HepG2 (cell line): ENCODE measurements at regions not wholly inside any gene's neighbourhood (a gene's known extent, or its start where the extent isn't known, plus 50 kb on each side); places are given as distances from the start of the nearest gene placed in this dataset.

Experiments
- ATAC-seq: fragments of 200-7000 bp; cut with Tn5 transposase; 3 replicates; pipeline ENCODE4 v1.9.1; 2020; ENCODE audit warnings: mild to moderate bottlenecking, moderate library complexity
- BruUV-seq: library from RNA; stranded (reverse); fragments of 400-500 nt; replicated peaks from 2 replicates; lab custom pipeline; 2021; lab: Mats Ljungman, UMichigan
- CTCF ChIA-PET: fragments of 300-600 bp; formaldehyde crosslinking; extraction: SDS; loops from one replicate; lab custom pipeline; 2021; ENCODE audit warnings: low total read pairs, inconsistent platforms, low intra/inter-chr PET ratio; lab: Yijun Ruan, JAX
- POLR2A ChIA-PET: fragments of 350-600 bp; sonication (Branson Sonifier 250); formaldehyde crosslinking; loops from one replicate; lab custom pipeline; 2020; ENCODE audit warnings: antibody characterized with exemption, inconsistent platforms; lab: Yijun Ruan, JAX
- DNase-seq: peaks from one replicate; pipeline ENCODE4 v3.0.0-alpha.2; 2015; ENCODE audit warnings: low spot score
- FAIRE-seq: peaks from 3 replicates; lab custom pipeline; 2011; peaks lifted over from hg19 to GRCh38; lab: Jason Lieb, UNC
- H2AFZ ChIP-seq: one replicate; pipeline ENCODE4 v1.6.1; 2011; ENCODE audit warnings: low read length, inconsistent platforms
- H3K27ac ChIP-seq: fragments of 300-600 bp; 3 replicates; pipeline ENCODE4 v1.8.0; 2011; ENCODE audit warnings: mixed run types, mild to moderate bottlenecking, mixed read lengths, low read length, inconsistent platforms; ENCODE audit not compliant: insufficient read depth; ENCODE audit errors: extremely low read length
- H3K27me3 ChIP-seq, 2 experiments: fragments of 200-600 bp in 1 of 2; 2 replicates in 1 of 2; 3 replicates in 1 of 2; pipeline versions ENCODE4 v1.6.0 to v1.8.0; 2011; ENCODE audit warnings: low read length in 2 of 2, mild to moderate bottlenecking in 2 of 2, moderate library complexity in 2 of 2, inconsistent platforms in 1 of 2; ENCODE audit not compliant: insufficient read depth in 2 of 2, control insufficient read depth in 1 of 2
- H3K36me3 ChIP-seq, 2 experiments: fragments of 200-600 bp in 1 of 2; replicated peaks in 1 of 2; 2 replicates in 1 of 2; 3 replicates in 1 of 2; pipeline versions ENCODE4 v1.5.1 to v1.8.0; 2011; ENCODE audit warnings: low read length in 2 of 2, inconsistent platforms in 1 of 2; ENCODE audit not compliant: insufficient read depth in 2 of 2, control insufficient read depth in 1 of 2
- H3K4me1 ChIP-seq: 2 replicates; pipeline ENCODE4 v1.5.1; 2012; ENCODE audit warnings: low read length, inconsistent platforms; ENCODE audit not compliant: insufficient read depth
- H3K4me2 ChIP-seq: 2 replicates; pipeline ENCODE4 v1.6.0; 2011; ENCODE audit warnings: low read depth, low read length, inconsistent platforms
- H3K4me3 ChIP-seq, 3 experiments: fragments of 200-600 bp in 1 of 3; sonication (generic), shearing (Covaris generic) in 1 of 3; replicated peaks in 1 of 3; 2 replicates each; pipeline ENCODE4 v1.5.1; 2011 to 2016; ENCODE audit warnings: low read length in 3 of 3, inconsistent platforms in 2 of 3, low read depth in 2 of 3, mild to moderate bottlenecking in 2 of 3, control low read depth in 1 of 3, mixed read lengths in 1 of 3; ENCODE audit not compliant: insufficient read depth in 1 of 3
- H3K79me2 ChIP-seq: one replicate; pipeline ENCODE4 v1.6.1; 2011; ENCODE audit warnings: low read length, inconsistent platforms; ENCODE audit not compliant: insufficient read depth
- H3K9ac ChIP-seq: 2 replicates; pipeline ENCODE4 v1.6.0; 2011; ENCODE audit warnings: mild to moderate bottlenecking, low read depth, low read length, inconsistent platforms; ENCODE audit not compliant: insufficient read depth
- H3K9me3 ChIP-seq: 2 replicates; pipeline ENCODE4 v1.5.1; 2012; ENCODE audit warnings: mild to moderate bottlenecking, low read length
- H4K20me1 ChIP-seq: 2 replicates; pipeline ENCODE4 v1.6.0; 2011; ENCODE audit warnings: inconsistent platforms, mild to moderate bottlenecking, low read length, moderate library complexity; ENCODE audit not compliant: insufficient read depth
- ARHGAP35 ChIP-seq: sonication (generic); formaldehyde crosslinking; IDR thresholded peaks from 2 replicates; pipeline ENCODE4 v1.9.0; 2022; ENCODE audit warnings: mild to moderate bottlenecking, inconsistent platforms, moderate library complexity, missing genetic modification reagents, borderline replicate concordance
- KIAA2018 ChIP-seq: sonication (generic); formaldehyde crosslinking; IDR thresholded peaks from 2 replicates; pipeline ENCODE4 v1.5.0; 2020; ENCODE audit warnings: mild to moderate bottlenecking, missing genetic modification reagents, borderline replicate concordance
- WGBS: methylation state at CpG from one replicate; pipeline ENCODE4 v1.1.6; 2017; ENCODE audit warnings: low lambda C conversion rate; 5-methylcytosine and 5-hydroxymethylcytosine counted together
- in situ Hi-C: cut with HindIII; loops from 2 replicates; pipeline ENCODE4 v1.10.0; 2017; ENCODE audit warnings: low pct_unique_long_range_greater_than_20kb; ENCODE audit not compliant: extremely low pct_ligation_motif_present
- intact Hi-C: fragments of 100-400 bp; cut with micrococcal nuclease; formaldehyde crosslinking; loops from one replicate; pipeline ENCODE4 v1.10.0; 2022; ENCODE audit not compliant: unreplicated experiment

GRCh38 chr13:29711776-29712175 is 116.3 kb upstream of the SLC7A1 start:
- no peaks in the 10 kb centered on the region for H4K20me1 ChIP-seq
- H3K27me3 ChIP-seq: peaks cover 0 to 3% of the 10 kb centered on the region in 2 experiments; a peak in 1 of 5 replicates
- ATAC-seq: no peak
- WGBS: 0% methylated on average over 4 of the region's 4 CpGs
- H3K9me3 ChIP-seq: peaks cover 5% of the 10 kb centered on the region; the same call in 1 of the 2 replicates
- no peak for TF ChIP-seq KIAA2018 (CRISPR knock-in tag)
- TF ChIP-seq ARHGAP35 (CRISPR knock-in tag): no peak
- TF ChIP-seq, all 625 proteins: peak for 0
- DNase-seq (no peak), FAIRE-seq (no peak)
- Histone ChIP-seq H3K4me3 (no peak overlapping the region), H3K4me1 (no peaks in the 10 kb centered on the region), H3K27ac (no peak overlapping the region), H3K4me2 (no peak overlapping the region), H3K79me2 (no peaks in the 10 kb centered on the region), H3K9ac (no peak overlapping the region), H2AFZ (no peak overlapping the region), H3K36me3 (no peaks in the 10 kb centered on the region)
- BruUV-seq: no TSS peak
- intact Hi-C loops: loop anchor here (5.0 kb wide), 1 partner anchor 401 kb away; no protein-coding TSS in a partner anchor
- in situ Hi-C loops: loop anchor here (25.0 kb wide), 1 partner anchor 899 kb away; the partner anchor contains the start of gene MTUS2
- CTCF ChIA-PET: no interaction called here
- POLR2A ChIA-PET: no interaction called here
